Subcutaneous abdominal adipose tissue (tissue), 5 donors: ENCODE measurements at regions not wholly inside any gene's neighbourhood (a gene's known extent, or its start where the extent isn't known, plus 50 kb on each side); places are given as distances from the start of the nearest gene placed in this dataset.

Source experiments
- H3K27ac ChIP-seq: one replicate; pipeline ENCODE4 v1.7.0; 2013; ENCODE audit warnings: low read depth, mild to moderate bottlenecking, inconsistent platforms, low read length, moderate library complexity
- H3K27me3 ChIP-seq, 5 donors: one replicate each; pipeline ENCODE4 v1.7.0; 2013; ENCODE audit warnings: low read length in 5 of 5, inconsistent platforms in 1 of 5; ENCODE audit not compliant: control insufficient read depth in 5 of 5, insufficient read depth in 4 of 5
- H3K36me3 ChIP-seq, 5 donors: one replicate each; pipeline ENCODE4 v1.7.0; 2013; ENCODE audit warnings: low read length in 5 of 5; ENCODE audit not compliant: control insufficient read depth in 5 of 5, insufficient read depth in 5 of 5
- H3K4me1 ChIP-seq, 5 donors: one replicate each; pipeline ENCODE4 v1.7.0; 2013; ENCODE audit warnings: low read length in 5 of 5, mild to moderate bottlenecking in 3 of 5, moderate library complexity in 1 of 5; ENCODE audit not compliant: control insufficient read depth in 5 of 5, insufficient read depth in 5 of 5
- H3K4me3 ChIP-seq, 5 donors: one replicate each; pipeline ENCODE4 v1.7.0; 2013; ENCODE audit warnings: low read length in 5 of 5, low read depth in 1 of 5
- H3K9ac ChIP-seq, 5 donors: one replicate each; pipeline ENCODE4 v1.7.0; 2013; ENCODE audit warnings: low read length in 5 of 5, mild to moderate bottlenecking in 4 of 5, moderate library complexity in 3 of 5
- H3K9me3 ChIP-seq, 5 donors: one replicate each; pipeline ENCODE4 v1.7.0; 2013; ENCODE audit warnings: low read length in 5 of 5; ENCODE audit not compliant: control insufficient read depth in 5 of 5
- donor health status: healthy.
- donor health status: healthy.
- donor health status: healthy.
- donor health status: healthy.
- donor health status: healthy.

- no peak overlapping the region for H3K27ac ChIP-seq
- no peak overlapping the region for H3K4me3 ChIP-seq
- no peaks in the 10 kb centered on the region for H3K27me3 ChIP-seq
- no peaks in the 10 kb centered on the region for H3K4me1 ChIP-seq
- H3K9ac ChIP-seq = no peak overlapping the region
- H3K9me3 ChIP-seq = peaks cover 0 to 3% (median 0%) of the 10 kb centered on the region in 5 donors
- no peaks in the 10 kb centered on the region for H3K36me3 ChIP-seq
Observed at GRCh38 chr7:10343108-10343507, 630.6 kb upstream of the PHF14 start.

GRCh38 chr7:10346032-10346431 lies 627.6 kb upstream of the PHF14 start:
- Histone ChIP-seq H3K9me3 (peaks cover 0 to 2% (median 0%) of the 10 kb centered on the region in 5 donors), H3K9ac (no peak overlapping the region), H3K27me3 (no peaks in the 10 kb centered on the region), H3K4me3 (no peak overlapping the region), H3K27ac (no peak overlapping the region), H3K36me3 (no peaks in the 10 kb centered on the region), H3K4me1 (no peaks in the 10 kb centered on the region)

- Histone ChIP-seq H3K27me3 (no peaks in the 10 kb centered on the region), H3K9me3 (peaks cover 3 to 20% (median 6%) of the 10 kb centered on the region in 5 donors), H3K36me3 (no peaks in the 10 kb centered on the region), H3K4me3 (no peak overlapping the region), H3K9ac (no peak overlapping the region), H3K4me1 (no peaks in the 10 kb centered on the region), H3K27ac (no peak overlapping the region)
Observed at GRCh38 chr7:10355816-10356215, 617.9 kb upstream of the PHF14 start.

GRCh38 chr7:10360050-10360449 lies 613.6 kb upstream of the PHF14 start:
- peaks cover 3 to 21% (median 8%) of the 10 kb centered on the region in 5 donors for H3K9me3 ChIP-seq
- H3K27ac ChIP-seq = no peak overlapping the region
- no peak overlapping the region for H3K9ac ChIP-seq
- H3K4me1 ChIP-seq = no peaks in the 10 kb centered on the region
- H3K4me3 ChIP-seq = no peak overlapping the region
- no peaks in the 10 kb centered on the region for H3K36me3 ChIP-seq
- no peaks in the 10 kb centered on the region for H3K27me3 ChIP-seq

- H3K9ac ChIP-seq = no peak overlapping the region
- peaks cover 3 to 17% (median 15%) of the 10 kb centered on the region in 5 donors for H3K9me3 ChIP-seq
- no peak overlapping the region for H3K27ac ChIP-seq
- H3K4me3 ChIP-seq = no peak overlapping the region
- no peaks in the 10 kb centered on the region for H3K27me3 ChIP-seq
- no peaks in the 10 kb centered on the region for H3K36me3 ChIP-seq
- H3K4me1 ChIP-seq = no peaks in the 10 kb centered on the region
Observed at GRCh38 chr7:10401793-10402192, 571.9 kb upstream of the PHF14 start.

GRCh38 chr7:10412422-10413019 lies 561.2 kb upstream of the PHF14 start:
- Histone ChIP-seq H3K9ac (no peak overlapping the region), H3K9me3 (no peaks in the 10 kb centered on the region), H3K4me3 (no peak overlapping the region), H3K4me1 (no peaks in the 10 kb centered on the region), H3K36me3 (no peaks in the 10 kb centered on the region), H3K27ac (no peak overlapping the region), H3K27me3 (no peaks in the 10 kb centered on the region)

GRCh38 chr7:10418985-10419384 lies 554.7 kb upstream of the PHF14 start:
- no peak overlapping the region for H3K27ac ChIP-seq

GRCh38 chr7:10429031-10429430 lies 544.6 kb upstream of the PHF14 start:
- Histone ChIP-seq H3K27me3 (no peaks in the 10 kb centered on the region), H3K9me3 (no peaks in the 10 kb centered on the region), H3K9ac (no peak overlapping the region), H3K4me3 (no peak overlapping the region), H3K36me3 (no peaks in the 10 kb centered on the region), H3K27ac (no peak overlapping the region), H3K4me1 (no peaks in the 10 kb centered on the region)

More at GRCh38 chr7:10418985-10419384, 554.7 kb upstream of the PHF14 start:
- Histone ChIP-seq H3K9ac (no peak overlapping the region), H3K4me3 (no peak overlapping the region), H3K36me3 (no peaks in the 10 kb centered on the region), H3K4me1 (no peaks in the 10 kb centered on the region), H3K9me3 (no peaks in the 10 kb centered on the region), H3K27me3 (no peaks in the 10 kb centered on the region)

- H3K9ac ChIP-seq = no peak overlapping the region
- H3K9me3 ChIP-seq = no peaks in the 10 kb centered on the region
- H3K36me3 ChIP-seq = no peaks in the 10 kb centered on the region
- no peak overlapping the region for H3K27ac ChIP-seq
- no peak overlapping the region for H3K4me3 ChIP-seq
- H3K4me1 ChIP-seq = no peaks in the 10 kb centered on the region
- no peaks in the 10 kb centered on the region for H3K27me3 ChIP-seq
Observed at GRCh38 chr7:10429511-10429910, 544.2 kb upstream of the PHF14 start.

- Histone ChIP-seq H3K27ac (no peak overlapping the region), H3K9ac (no peak overlapping the region), H3K27me3 (no peaks in the 10 kb centered on the region), H3K4me3 (no peak overlapping the region), H3K9me3 (no peaks in the 10 kb centered on the region), H3K36me3 (no peaks in the 10 kb centered on the region), H3K4me1 (no peaks in the 10 kb centered on the region)
Observed at GRCh38 chr7:10436302-10436701, 537.4 kb upstream of the PHF14 start.
